Kidney glomerular epithelial cell (primary cell): ENCODE measurements at regions not wholly inside any gene's neighbourhood (a gene's known extent, or its start where the extent isn't known, plus 50 kb on each side); places are given as distances from the start of the nearest gene placed in this dataset.

ENCODE experiments used
- DNase-seq: peaks from one replicate; lab custom pipeline; 2025; lab: John Stamatoyannopoulos, UW

GRCh38 chr3:64837986-64838735, 150.4 kb upstream of the ADAMTS9 start:
- DNase-seq = no peak

- DNase-seq = no peak
Measured at GRCh38 chr3:64837126-64837738, 149.4 kb upstream of the ADAMTS9 start.

DNA sequence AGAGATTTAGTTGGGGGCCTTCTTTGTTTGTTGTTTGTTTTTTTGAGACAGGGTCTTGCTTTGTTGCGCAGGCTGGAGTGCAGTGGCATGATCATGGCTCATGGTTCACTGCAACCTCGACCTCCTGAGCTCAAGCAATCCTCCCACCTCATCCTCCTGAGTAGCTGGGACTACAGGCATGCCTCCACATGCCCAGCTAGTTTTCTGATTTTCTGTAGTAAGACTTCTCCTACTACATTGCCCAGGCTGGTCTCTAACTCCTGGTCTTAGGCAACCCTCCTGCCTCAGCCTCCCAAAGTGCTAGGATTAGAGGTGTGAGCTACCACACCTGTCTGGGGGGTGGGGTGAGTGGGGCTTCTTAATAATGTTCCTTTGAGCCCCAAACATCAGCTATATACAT, 148.3 kb upstream of the ADAMTS9 start:
- DNase-seq = peak; percentile 7

DNA sequence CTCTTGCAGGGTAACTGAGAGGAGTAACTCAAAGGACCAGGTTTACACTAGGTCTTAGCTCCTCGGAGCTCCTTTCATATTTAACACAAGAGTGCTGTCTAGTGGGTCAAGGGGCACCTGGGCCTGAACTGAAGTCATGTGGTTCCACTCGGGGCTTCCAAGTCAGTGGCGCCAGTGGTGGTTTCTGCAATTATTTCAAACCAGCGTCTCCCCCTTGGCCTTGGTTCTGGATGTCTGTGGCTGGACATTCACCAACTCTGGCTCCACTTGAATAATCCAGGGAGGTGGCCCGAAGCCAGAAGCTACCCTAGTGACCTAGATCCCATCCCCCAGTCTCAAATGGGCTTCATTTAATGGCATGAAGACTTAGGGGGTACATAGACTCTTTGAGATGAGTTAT, 144.3 kb upstream of the ADAMTS9 start:
- no peak for DNase-seq

- DNase-seq = no peak
Measured at GRCh38 chr3:64830681-64831080, 142.9 kb upstream of the ADAMTS9 start.

- DNase-seq = no peak
Measured at GRCh38 chr3:64829331-64829730, 141.5 kb upstream of the ADAMTS9 start.

- DNase-seq = no peak
Measured at GRCh38 chr3:64828276-64828675, 140.5 kb upstream of the ADAMTS9 start.

DNA sequence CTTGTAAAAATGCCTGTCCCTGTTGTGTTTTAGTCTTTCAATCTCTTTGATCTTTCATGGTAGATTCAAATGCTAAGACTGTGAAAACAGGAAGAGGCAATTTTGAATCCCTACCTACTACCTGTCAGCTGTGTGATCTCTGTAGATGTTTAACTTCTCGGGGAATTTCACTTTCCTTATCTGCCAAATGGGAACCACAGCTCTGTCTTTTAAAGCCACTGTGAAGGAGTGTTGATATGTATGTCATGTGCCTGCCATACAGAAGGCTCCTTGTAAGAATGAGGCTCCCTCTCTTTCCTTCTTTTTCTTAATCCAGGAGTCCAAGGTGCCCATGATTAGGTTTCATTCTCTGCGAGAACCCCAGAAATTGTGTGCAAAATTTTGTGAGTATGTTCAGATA, 139.6 kb upstream of the ADAMTS9 start:
- no peak for DNase-seq

GRCh38 chr3:64827019-64827418, 139.2 kb upstream of the ADAMTS9 start:
- DNase-seq = no peak

DNA sequence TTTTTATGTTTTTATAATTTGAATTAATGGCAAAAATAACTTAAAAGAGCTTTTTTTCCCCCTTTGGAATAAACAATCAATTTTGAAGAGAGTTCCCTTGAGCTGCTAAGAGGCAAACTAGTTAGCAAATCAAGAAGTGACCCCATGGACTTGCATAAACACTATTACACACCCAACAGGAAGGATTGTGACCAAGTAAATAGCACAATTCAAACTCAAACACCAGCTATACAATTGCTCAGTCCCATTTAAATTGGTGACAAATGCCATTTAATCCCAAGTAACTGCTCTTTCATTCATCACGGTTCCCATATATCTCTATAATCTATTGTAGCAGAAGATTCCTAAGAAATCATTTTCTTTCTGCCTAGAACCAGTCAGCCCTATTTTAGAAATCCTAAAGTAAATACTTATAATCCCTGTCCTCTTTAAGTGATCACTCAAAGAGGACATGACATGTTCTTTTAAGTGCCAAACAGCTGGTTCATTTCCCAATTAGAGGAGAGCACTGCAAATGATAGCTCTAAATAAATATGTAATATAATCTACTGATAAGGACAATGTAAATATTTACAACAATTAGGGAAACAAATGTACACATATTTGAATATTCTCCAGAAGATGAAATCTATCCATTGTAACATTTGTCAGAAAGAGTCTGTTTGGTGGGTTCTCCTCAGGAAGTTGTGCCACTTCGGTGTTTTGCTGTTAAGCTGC, 137.8 kb upstream of the ADAMTS9 start:
- no peak for DNase-seq

DNA sequence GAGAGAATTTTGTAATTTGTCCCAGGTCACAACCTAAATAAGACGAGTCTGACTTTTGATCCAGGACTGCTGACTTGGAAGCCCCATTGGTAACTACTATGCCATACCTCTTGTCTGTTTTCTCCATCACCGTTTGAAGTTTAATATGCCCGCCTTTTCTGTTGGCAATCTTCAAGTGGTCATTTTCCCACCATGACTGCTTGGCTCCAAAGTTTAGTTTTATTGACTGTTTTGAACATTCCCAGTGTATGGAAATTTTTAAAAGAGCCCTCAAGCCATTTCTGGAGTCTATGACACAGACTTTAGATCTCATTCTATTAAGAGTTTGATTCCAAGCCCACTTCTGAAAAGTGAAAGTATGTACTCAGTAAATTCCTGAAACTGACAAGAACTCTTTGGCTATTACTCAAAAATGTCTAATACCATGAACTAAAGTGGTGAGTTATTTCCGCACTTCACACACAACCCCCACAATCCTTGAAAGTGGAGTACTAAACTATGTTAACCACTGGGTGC, 136.7 kb upstream of the ADAMTS9 start:
- DNase-seq = no peak

- no peak for DNase-seq
Measured at GRCh38 chr3:64818196-64818595, 130.4 kb upstream of the ADAMTS9 start.

- DNase-seq = no peak
Measured at GRCh38 chr3:64816355-64816754, 128.6 kb upstream of the ADAMTS9 start.

GRCh38 chr3:64815789-64816188, 128.0 kb upstream of the ADAMTS9 start:
- DNase-seq = no peak

- peak; percentile 81 for DNase-seq
Measured at GRCh38 chr3:64815195-64815631, 127.4 kb upstream of the ADAMTS9 start.

DNA sequence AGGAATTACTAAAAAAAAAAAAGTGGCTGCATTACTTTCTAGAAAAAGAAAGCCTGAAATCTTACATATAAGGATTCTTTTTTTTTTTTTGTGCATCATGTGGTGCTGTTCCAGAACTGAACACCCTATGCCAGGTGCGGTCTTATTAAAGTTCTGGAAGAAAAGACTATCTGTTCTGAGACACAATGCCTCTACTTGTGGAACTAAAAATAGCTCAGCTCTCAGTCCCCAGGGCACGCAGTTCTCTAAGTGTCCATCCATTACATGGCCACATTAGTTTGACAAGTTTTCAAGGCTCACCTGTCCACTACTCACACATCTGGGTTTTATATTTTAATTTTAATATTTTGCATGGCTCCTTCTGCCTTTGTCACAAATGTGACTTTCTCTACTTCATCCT, 126.6 kb upstream of the ADAMTS9 start:
- DNase-seq = no peak

DNA sequence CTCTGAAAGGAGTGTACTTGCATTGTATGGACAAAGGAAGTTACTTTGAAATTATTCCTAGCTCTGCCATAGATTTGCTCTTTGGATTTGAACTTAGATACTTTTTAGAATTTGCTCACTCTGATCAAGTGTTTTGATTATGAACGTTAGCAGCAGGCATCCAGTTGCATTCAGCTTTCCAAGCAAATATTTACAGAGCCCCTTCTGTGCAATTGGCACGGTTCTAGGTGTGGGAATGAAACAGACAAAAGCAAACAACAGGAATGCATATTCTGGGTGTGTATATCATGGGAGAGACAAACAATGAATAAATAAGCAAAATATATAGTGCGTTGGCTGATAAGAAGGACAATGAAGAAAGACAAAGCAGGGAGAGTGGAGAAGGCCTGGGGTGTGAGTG, 125.5 kb upstream of the ADAMTS9 start:
- DNase-seq = no peak

- no peak for DNase-seq
Measured at GRCh38 chr3:64809086-64809485, 121.3 kb upstream of the ADAMTS9 start.

DNA sequence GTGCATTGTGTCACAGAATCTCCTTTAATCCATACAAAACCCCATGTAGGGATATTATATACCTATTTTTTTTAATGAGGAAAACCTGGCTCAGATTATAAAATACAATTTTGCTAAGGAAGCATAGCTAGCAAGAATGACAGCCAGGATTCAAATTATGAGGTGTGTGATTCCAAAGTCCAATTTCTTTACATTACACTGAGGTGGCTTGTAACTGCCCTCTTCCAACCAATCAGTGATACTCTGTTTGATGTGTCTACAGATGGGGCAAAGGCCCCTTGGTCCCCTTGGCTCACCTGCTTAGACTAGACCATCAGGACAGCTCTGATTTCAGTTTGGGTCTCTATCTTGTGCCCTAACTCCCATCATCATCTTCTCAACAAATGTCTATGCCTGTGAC, 120.3 kb upstream of the ADAMTS9 start:
- no peak for DNase-seq

- peak; percentile 60 for DNase-seq
Measured at GRCh38 chr3:64806668-64807605, 119.1 kb upstream of the ADAMTS9 start.

DNA sequence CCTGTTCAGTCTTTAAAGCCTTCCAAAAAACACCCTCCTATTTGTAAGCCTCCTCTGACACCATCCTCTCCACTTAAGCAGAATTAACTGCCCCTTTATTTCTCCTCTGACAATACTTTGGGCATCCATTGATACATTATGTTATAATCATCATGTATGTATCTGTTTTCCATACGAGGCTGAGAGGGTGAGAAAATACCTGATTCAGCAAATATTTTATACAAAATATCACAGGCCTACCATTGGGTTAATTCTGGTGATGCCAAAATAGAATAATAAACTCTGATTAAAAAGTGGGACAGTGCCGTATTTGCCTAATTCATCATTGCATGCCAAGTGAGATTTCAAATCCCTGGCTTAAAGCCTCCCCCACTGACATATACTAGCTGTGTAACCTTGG, 118.2 kb upstream of the ADAMTS9 start:
- DNase-seq = no peak

- no peak for DNase-seq
Measured at GRCh38 chr3:64805248-64805647, 117.4 kb upstream of the ADAMTS9 start.
